Bronchial epithelial cell (primary cell): ENCODE measurements at regions not wholly inside any gene's neighbourhood (a gene's known extent, or its start where the extent isn't known, plus 50 kb on each side); places are given as distances from the start of the nearest gene placed in this dataset.
"Not testable (repeated sequence)": the region's sequence is repeated elsewhere in the genome, so short reads cannot be mapped to it uniquely, and the experiment has no call there.

ENCODE experiments used
- DNase-seq: peaks from one replicate; pipeline ENCODE4 v3.0.0-alpha.2; 2010; ENCODE audit warnings: low read depth
- FAIRE-seq: peaks from 2 replicates; lab custom pipeline; 2011; peaks lifted over from hg19 to GRCh38; lab: Jason Lieb, UNC
- H3K27me3 ChIP-seq: 2 replicates; pipeline ENCODE4 v1.5.1; 2011; ENCODE audit warnings: low read length; ENCODE audit not compliant: control insufficient read depth, insufficient read depth
- H3K36me3 ChIP-seq: 2 replicates; pipeline ENCODE4 v1.5.1; 2011; ENCODE audit warnings: low read length; ENCODE audit not compliant: control insufficient read depth, insufficient read depth
- H3K4me3 ChIP-seq: 2 replicates; pipeline ENCODE4 v1.5.1; 2011; ENCODE audit warnings: mild to moderate bottlenecking, low read depth, low read length, control low read depth
- CTCF ChIP-seq: IDR thresholded peaks from 2 replicates; pipeline ENCODE4 v1.5.1; 2011; ENCODE audit warnings: mild to moderate bottlenecking, moderate library complexity, low read length, control low read depth, inconsistent platforms; ENCODE audit not compliant: insufficient read depth, severe bottlenecking

GRCh38 chr3:88298189-88298588 lies 148.4 kb downstream of the C3orf38 start:
- Histone ChIP-seq H3K27me3 (no peaks in the 10 kb centered on the region), H3K36me3 (no peaks in the 10 kb centered on the region), H3K4me3 (no peak overlapping the region)
- TF ChIP-seq CTCF: no peak
- FAIRE-seq (no peak), DNase-seq (no peak)

- DNase-seq (peak; percentile 1), FAIRE-seq (no peak)
- TF ChIP-seq CTCF: no peak
- H3K27me3 ChIP-seq: no peaks in the 10 kb centered on the region
- no peak overlapping the region for H3K4me3 ChIP-seq
- H3K36me3 ChIP-seq: no peaks in the 10 kb centered on the region
These were observed 151.7 kb downstream of the C3orf38 start for GRCh38 chr3:88301273-88301995.

- no peaks in the 10 kb centered on the region for H3K27me3 ChIP-seq
- no peak for FAIRE-seq
- no peak for DNase-seq
- H3K36me3 ChIP-seq: no peaks in the 10 kb centered on the region
- TF ChIP-seq CTCF: no peak
- no peak overlapping the region for H3K4me3 ChIP-seq
These were observed 152.2 kb downstream of the C3orf38 start for GRCh38 chr3:88301996-88302393.

- not testable (repeated sequence) for H3K27me3 ChIP-seq, FAIRE-seq, H3K4me3 ChIP-seq, DNase-seq, H3K36me3 ChIP-seq
These were observed 153.7 kb downstream of the C3orf38 start for GRCh38 chr3:88303331-88303904.

- Histone ChIP-seq H3K27me3 (no peaks in the 10 kb centered on the region), H3K4me3 (no peak overlapping the region), H3K36me3 (no peaks in the 10 kb centered on the region)
- DNase-seq: no peak
- FAIRE-seq: no peak
- no peak for TF ChIP-seq CTCF
These were observed 157.9 kb downstream of the C3orf38 start for GRCh38 chr3:88307666-88308065.

- no peak for TF ChIP-seq CTCF
- no peak overlapping the region for H3K4me3 ChIP-seq
- FAIRE-seq: no peak
- DNase-seq: no peak
- H3K36me3 ChIP-seq: no peaks in the 10 kb centered on the region
- H3K27me3 ChIP-seq: no peaks in the 10 kb centered on the region
These were observed 162.1 kb downstream of the C3orf38 start for GRCh38 chr3:88311826-88312225.
